ENCODE measurements at regions not wholly inside any gene's neighbourhood (a gene's known extent, or its start where the extent isn't known, plus 50 kb on each side); places are given as distances from the start of the nearest gene placed in this dataset.

DNA sequence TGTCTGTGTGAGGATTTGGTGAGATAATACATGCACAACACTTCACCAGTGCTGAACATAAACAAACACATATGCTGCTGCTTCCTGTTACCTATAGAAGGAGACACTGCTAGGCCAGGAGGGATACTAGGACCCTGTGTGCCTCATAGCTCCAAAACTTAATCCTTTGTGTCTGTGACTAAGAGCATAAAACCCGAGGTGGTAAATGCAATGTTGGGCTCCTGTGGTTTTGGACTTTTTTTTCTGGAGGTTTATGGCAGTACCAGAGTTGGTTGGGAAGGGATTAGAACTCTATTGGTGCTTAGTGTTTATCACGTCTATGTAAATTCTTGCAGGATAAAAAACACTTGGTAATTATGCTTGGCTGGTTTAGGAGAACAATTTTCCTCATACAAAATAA, 122.9 kb downstream of the NUF2 start:
- Histone ChIP-seq H3K27me3 (ENCODE audit: low read depth) (peaks cover 11% of the 10 kb centered on the region), H3K4me3 (no peak overlapping the region), H3K9me3 (replicated peaks) (no peaks in the 10 kb centered on the region), H3K27ac (replicated peaks) (no peak overlapping the region), H3K4me1 (no peaks in the 10 kb centered on the region), H3K36me3 (no peaks in the 10 kb centered on the region)
- TF ChIP-seq, protein P1, sequence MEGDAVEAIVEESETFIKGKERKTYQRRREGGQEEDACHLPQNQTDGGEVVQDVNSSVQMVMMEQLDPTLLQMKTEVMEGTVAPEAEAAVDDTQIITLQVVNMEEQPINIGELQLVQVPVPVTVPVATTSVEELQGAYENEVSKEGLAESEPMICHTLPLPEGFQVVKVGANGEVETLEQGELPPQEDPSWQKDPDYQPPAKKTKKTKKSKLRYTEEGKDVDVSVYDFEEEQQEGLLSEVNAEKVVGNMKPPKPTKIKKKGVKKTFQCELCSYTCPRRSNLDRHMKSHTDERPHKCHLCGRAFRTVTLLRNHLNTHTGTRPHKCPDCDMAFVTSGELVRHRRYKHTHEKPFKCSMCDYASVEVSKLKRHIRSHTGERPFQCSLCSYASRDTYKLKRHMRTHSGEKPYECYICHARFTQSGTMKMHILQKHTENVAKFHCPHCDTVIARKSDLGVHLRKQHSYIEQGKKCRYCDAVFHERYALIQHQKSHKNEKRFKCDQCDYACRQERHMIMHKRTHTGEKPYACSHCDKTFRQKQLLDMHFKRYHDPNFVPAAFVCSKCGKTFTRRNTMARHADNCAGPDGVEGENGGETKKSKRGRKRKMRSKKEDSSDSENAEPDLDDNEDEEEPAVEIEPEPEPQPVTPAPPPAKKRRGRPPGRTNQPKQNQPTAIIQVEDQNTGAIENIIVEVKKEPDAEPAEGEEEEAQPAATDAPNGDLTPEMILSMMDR (IDR thresholded peaks at IDR 0.05; ENCODE audit: borderline replicate concordance) = no peak
- no peak for DNase-seq
- intact Hi-C loops (cut with micrococcal nuclease) = no loop called here

DNA sequence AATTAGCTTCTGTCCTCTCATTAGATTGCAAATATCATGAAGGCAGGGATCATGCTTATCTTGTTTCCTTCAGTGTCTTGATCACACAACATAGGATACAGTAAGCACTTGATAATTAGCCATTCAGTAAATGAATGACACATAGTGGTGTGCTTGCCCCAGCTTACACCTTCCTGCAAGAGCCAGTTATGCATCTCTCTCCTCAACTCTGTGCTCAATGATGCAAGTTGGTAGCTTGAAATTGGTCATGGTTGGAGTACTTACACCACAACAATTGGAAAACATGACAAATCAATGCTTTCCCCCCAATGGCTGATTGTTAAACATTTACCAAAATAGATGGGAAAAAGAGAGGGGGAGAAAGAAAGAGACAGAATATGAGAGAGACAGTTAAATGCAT, 129.2 kb downstream of the NUF2 start:
- Histone ChIP-seq H3K4me1 (no peaks in the 10 kb centered on the region), H3K36me3 (no peaks in the 10 kb centered on the region), H3K9me3 (replicated peaks) (no peaks in the 10 kb centered on the region), H3K4me3 (no peak overlapping the region), H3K27me3 (ENCODE audit: low read depth) (peaks cover 4% of the 10 kb centered on the region), H3K27ac (replicated peaks) (no peak overlapping the region)
- TF ChIP-seq, protein P1 (IDR thresholded peaks at IDR 0.05; ENCODE audit: borderline replicate concordance) = no peak
- intact Hi-C loops (cut with micrococcal nuclease) = no loop called here
- no peak for DNase-seq

DNA sequence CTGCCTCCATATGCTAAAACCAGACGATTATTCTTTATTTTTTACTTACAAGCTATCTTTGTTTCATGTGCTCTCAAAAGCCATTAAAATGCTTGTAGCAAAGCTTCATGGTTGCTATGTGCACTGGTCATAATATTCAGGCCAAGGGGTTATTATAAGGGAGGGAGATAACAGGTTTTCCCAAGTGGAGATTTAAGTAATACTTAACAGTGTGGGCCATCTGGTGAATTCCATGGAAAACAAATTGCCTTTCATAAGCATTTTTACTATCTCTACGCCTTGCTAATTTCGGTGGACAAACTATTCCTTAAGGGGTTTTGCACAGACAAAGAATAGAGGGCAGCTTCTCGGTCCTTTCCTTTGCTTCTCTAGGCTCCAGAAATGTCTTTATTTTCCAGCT, 137.8 kb downstream of the NUF2 start:
- H3K9me3 ChIP-seq (replicated peaks) = no peaks in the 10 kb centered on the region
- no peak overlapping the region for H3K4me3 ChIP-seq
- intact Hi-C loops (cut with micrococcal nuclease) = no loop called here
- H3K36me3 ChIP-seq = no peaks in the 10 kb centered on the region
- no peak overlapping the region for H3K27ac ChIP-seq (replicated peaks)
- DNase-seq = no peak
- H3K4me1 ChIP-seq = no peaks in the 10 kb centered on the region
- TF ChIP-seq, protein P1 (IDR thresholded peaks at IDR 0.05; ENCODE audit: borderline replicate concordance) = no peak
- no peaks in the 10 kb centered on the region for H3K27me3 ChIP-seq (ENCODE audit: low read depth)

DNA sequence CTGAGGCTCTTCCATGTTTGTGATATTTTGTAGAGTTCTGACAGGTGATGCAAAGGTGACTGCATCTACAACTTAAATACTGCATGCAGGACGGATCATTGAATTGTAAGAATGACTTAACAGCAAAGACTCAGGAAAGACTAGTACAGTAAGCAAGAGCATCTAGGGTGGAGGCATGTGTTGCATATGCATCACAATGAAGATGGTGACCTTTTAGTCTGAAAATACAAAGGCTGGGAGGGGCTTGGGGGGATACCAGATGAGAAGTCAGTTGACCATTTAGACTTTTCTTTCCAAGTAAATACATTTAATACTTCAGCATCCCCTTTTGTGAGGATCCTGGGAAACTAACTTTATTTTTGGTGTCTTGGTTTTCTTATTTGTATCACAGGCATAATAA, 145.5 kb downstream of the NUF2 start:
- intact Hi-C loops (cut with micrococcal nuclease) = no loop called here
- TF ChIP-seq, protein P1 (IDR thresholded peaks at IDR 0.05; ENCODE audit: borderline replicate concordance) = no peak
- H3K4me3 ChIP-seq = no peak overlapping the region
- no peaks in the 10 kb centered on the region for H3K9me3 ChIP-seq (replicated peaks)
- H3K36me3 ChIP-seq = no peaks in the 10 kb centered on the region
- no peaks in the 10 kb centered on the region for H3K27me3 ChIP-seq (ENCODE audit: low read depth)
- no peaks in the 10 kb centered on the region for H3K4me1 ChIP-seq
- no peak for DNase-seq
- no peak overlapping the region for H3K27ac ChIP-seq (replicated peaks)

DNA sequence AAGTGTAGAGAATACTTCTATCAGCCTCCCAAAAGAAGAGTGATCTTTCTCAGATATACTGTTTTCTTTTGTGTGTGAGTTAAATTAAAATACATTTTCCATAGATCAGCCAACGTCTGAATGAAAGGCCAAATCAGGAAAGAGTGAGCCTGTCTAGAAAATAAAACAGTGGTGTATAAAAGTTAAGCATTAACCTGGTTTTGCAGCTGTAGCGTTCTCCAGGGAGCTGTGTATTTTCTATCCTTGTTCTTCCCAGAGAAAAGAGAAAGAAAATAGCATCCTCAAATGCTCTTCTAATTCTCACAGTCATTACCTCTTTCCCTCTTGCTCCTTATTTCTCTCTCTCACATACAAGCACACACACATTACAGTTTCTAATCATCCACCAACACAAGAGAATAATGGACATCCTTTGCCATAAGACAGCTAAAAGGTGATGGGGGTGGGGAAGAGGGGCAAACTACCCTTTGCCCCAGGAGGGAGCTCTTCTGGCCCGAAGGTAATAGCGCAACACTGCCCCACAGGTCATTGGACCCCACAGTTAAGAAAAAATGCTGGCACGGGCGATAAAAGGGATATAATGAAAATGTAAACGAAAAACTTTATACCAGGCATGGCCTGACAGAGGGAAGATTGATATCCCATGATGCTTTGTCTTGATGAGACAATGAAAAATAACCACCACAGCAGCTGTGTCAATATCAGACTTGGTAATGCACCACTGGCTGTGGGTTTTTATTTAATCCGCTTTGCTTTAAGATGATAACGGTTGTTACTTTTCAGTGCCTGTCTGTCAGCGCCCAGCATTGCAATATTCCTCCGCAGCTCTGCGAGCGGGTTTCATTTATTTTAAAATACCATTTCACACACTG, 150.3 kb downstream of the NUF2 start:
- no peaks in the 10 kb centered on the region for H3K4me1 ChIP-seq
- DNase-seq = no peak
- no peaks in the 10 kb centered on the region for H3K36me3 ChIP-seq
- no peak overlapping the region for H3K27ac ChIP-seq (replicated peaks)
- H3K4me3 ChIP-seq = no peak overlapping the region
- H3K27me3 ChIP-seq (ENCODE audit: low read depth) = peaks cover 6% of the 10 kb centered on the region
- intact Hi-C loops (cut with micrococcal nuclease) = no loop called here
- TF ChIP-seq, protein P1 (IDR thresholded peaks at IDR 0.05; ENCODE audit: borderline replicate concordance) = no peak
- no peaks in the 10 kb centered on the region for H3K9me3 ChIP-seq (replicated peaks)
